Right atrium auricular region (tissue), 2 donors: ENCODE measurements at regions not wholly inside any gene's neighbourhood (a gene's known extent, or its start where the extent isn't known, plus 50 kb on each side); places are given as distances from the start of the nearest gene placed in this dataset.

Experiments
- DNase-seq: peaks from one replicate; pipeline ENCODE4 v3.0.0-alpha.2; 2019; ENCODE audit warnings: low spot score
- H3K27ac ChIP-seq, 2 donors: fragments of 200-600 bp; sonication (generic); 1 replicate in 1 of 2; 2 replicates in 1 of 2; pipeline ENCODE4 v1.5.1; 2016 to 2019
- H3K27me3 ChIP-seq, 2 donors: fragments of 200-600 bp; sonication (generic); one replicate each; pipeline versions ENCODE4 v1.5.1 to v1.6.0; 2017 to 2019
- H3K36me3 ChIP-seq: fragments of 200-600 bp; sonication (generic); one replicate; pipeline ENCODE4 v1.5.1; 2016
- H3K4me1 ChIP-seq, 2 donors: fragments of 200-600 bp; sonication (generic); one replicate each; pipeline versions ENCODE4 v1.5.1 to v1.6.0; 2017 to 2019
- H3K4me3 ChIP-seq, 2 donors: fragments of 200-600 bp; sonication (generic); 1 replicate in 1 of 2; 2 replicates in 1 of 2; pipeline ENCODE4 v1.5.1; 2017 to 2019; ENCODE audit warnings: mild to moderate bottlenecking in 1 of 2, moderate library complexity in 1 of 2
- H3K9me3 ChIP-seq, 2 donors: fragments of 200-600 bp; sonication (generic); one replicate each; pipeline ENCODE4 v1.5.1; 2019
- CTCF ChIP-seq, 2 donors: fragments of 200-600 bp; sonication (generic); IDR thresholded peaks; one replicate each; pipeline ENCODE4 v1.5.1; 2019; ENCODE audit warnings: antibody characterized with exemption in 2 of 2

- no peaks in the 10 kb centered on the region for H3K9me3 ChIP-seq
- H3K27me3 ChIP-seq, result no peaks in the 10 kb centered on the region
- DNase-seq, result no peak
- no peak overlapping the region for H3K27ac ChIP-seq
- no peak for TF ChIP-seq CTCF (IDR thresholded peaks at IDR 0.05)
- H3K4me1 ChIP-seq, result no peaks in the 10 kb centered on the region
- no peaks in the 10 kb centered on the region for H3K36me3 ChIP-seq
- no peak overlapping the region for H3K4me3 ChIP-seq
These were observed 438.4 kb downstream of the OCA2 start for GRCh38 chr15:27660676-27661075.

- no peaks in the 10 kb centered on the region for H3K4me1 ChIP-seq
- no peaks in the 10 kb centered on the region for H3K9me3 ChIP-seq
- no peaks in the 10 kb centered on the region for H3K36me3 ChIP-seq
- no peak for DNase-seq
- TF ChIP-seq CTCF (IDR thresholded peaks at IDR 0.05), result no peak
- H3K27ac ChIP-seq, result no peak overlapping the region
- H3K27me3 ChIP-seq, result no peaks in the 10 kb centered on the region
- no peak overlapping the region for H3K4me3 ChIP-seq
These were observed 442.7 kb downstream of the OCA2 start for GRCh38 chr15:27656296-27656987.

GRCh38 chr15:27655056-27655455, 444.1 kb downstream of the OCA2 start:
- no peak for DNase-seq
- H3K9me3 ChIP-seq, result no peaks in the 10 kb centered on the region
- H3K27me3 ChIP-seq, result no peaks in the 10 kb centered on the region
- no peak overlapping the region for H3K4me3 ChIP-seq
- no peak for TF ChIP-seq CTCF (IDR thresholded peaks at IDR 0.05)
- H3K27ac ChIP-seq, result no peak overlapping the region
- H3K4me1 ChIP-seq, result no peaks in the 10 kb centered on the region
- H3K36me3 ChIP-seq, result no peaks in the 10 kb centered on the region

GRCh38 chr15:27650244-27650643, 448.9 kb downstream of the OCA2 start:
- Histone ChIP-seq H3K27me3 (no peaks in the 10 kb centered on the region), H3K9me3 (no peaks in the 10 kb centered on the region), H3K4me3 (no peak overlapping the region), H3K4me1 (no peaks in the 10 kb centered on the region), H3K36me3 (no peaks in the 10 kb centered on the region), H3K27ac (no peak overlapping the region)
- DNase-seq, result no peak
- no peak for TF ChIP-seq CTCF (IDR thresholded peaks at IDR 0.05)

- H3K4me3 ChIP-seq, result no peak overlapping the region
- H3K4me1 ChIP-seq, result no peaks in the 10 kb centered on the region
- H3K27me3 ChIP-seq, result no peaks in the 10 kb centered on the region
- DNase-seq, result no peak
- H3K36me3 ChIP-seq, result no peaks in the 10 kb centered on the region
- H3K9me3 ChIP-seq, result no peaks in the 10 kb centered on the region
- no peak overlapping the region for H3K27ac ChIP-seq
- TF ChIP-seq CTCF (IDR thresholded peaks at IDR 0.05), result no peak
These were observed 450.8 kb downstream of the OCA2 start for GRCh38 chr15:27648359-27648758.

- H3K9me3 ChIP-seq, result peaks cover 0 to 8% of the 10 kb centered on the region in 2 donors
- no peaks in the 10 kb centered on the region for H3K4me1 ChIP-seq
- no peak for DNase-seq
- H3K36me3 ChIP-seq, result no peaks in the 10 kb centered on the region
- H3K4me3 ChIP-seq, result no peak overlapping the region
- no peak for TF ChIP-seq CTCF (IDR thresholded peaks at IDR 0.05)
- H3K27me3 ChIP-seq, result no peaks in the 10 kb centered on the region
- no peak overlapping the region for H3K27ac ChIP-seq
These were observed 452.6 kb downstream of the OCA2 start for GRCh38 chr15:27646531-27646930.
